Panc1 (cell line): ENCODE measurements at regions not wholly inside any gene's neighbourhood (a gene's known extent, or its start where the extent isn't known, plus 50 kb on each side); places are given as distances from the start of the nearest gene placed in this dataset.

Source experiments
- ATAC-seq: fragments of 200-7000 bp; cut with Tn5 transposase; 2 replicates; pipeline ENCODE4 v1.9.1; 2020; ENCODE audit warnings: mild to moderate bottlenecking, moderate library complexity
- BruUV-seq: library from RNA; stranded (reverse); fragments of 400-500 nt; replicated peaks from 2 replicates; lab custom pipeline; 2021; lab: Mats Ljungman, UMichigan
- CTCF ChIA-PET: fragments of 300-600 bp; sonication (Branson Sonifier 250); formaldehyde crosslinking; loops from one replicate; lab custom pipeline; 2022; ENCODE audit warnings: antibody characterized with exemption; lab: Charles Lee
- POLR2A ChIA-PET: fragments of 300-600 bp; sonication (Branson Sonifier 250); formaldehyde crosslinking; loops from one replicate; lab custom pipeline; 2022; ENCODE audit warnings: antibody characterized with exemption; lab: Charles Lee
- DNase-seq: peaks from one replicate; pipeline ENCODE4 v3.0.0-alpha.2; 2010; ENCODE audit warnings: low read depth, low spot score
- H3K27ac ChIP-seq: 2 replicates; pipeline ENCODE4 v1.5.1; 2011; ENCODE audit warnings: mild to moderate bottlenecking, low read length, inconsistent platforms
- H3K27me3 ChIP-seq: fragments of 200-500 bp; sonication (Bioruptor generic); 2 replicates; pipeline ENCODE4 v1.6.0; 2014; ENCODE audit warnings: low read length, inconsistent platforms; ENCODE audit not compliant: control insufficient read depth, insufficient read depth
- H3K36me3 ChIP-seq: fragments of 200-500 bp; sonication (Bioruptor generic); 2 replicates; pipeline ENCODE4 v1.5.1; 2014; ENCODE audit warnings: inconsistent platforms, mild to moderate bottlenecking, low read length, moderate library complexity; ENCODE audit not compliant: control insufficient read depth, insufficient read depth
- H3K4me1 ChIP-seq: 2 replicates; pipeline ENCODE4 v1.5.1; 2011; ENCODE audit warnings: inconsistent platforms, mild to moderate bottlenecking, low read length, moderate library complexity; ENCODE audit not compliant: control insufficient read depth, insufficient read depth
- H3K4me3 ChIP-seq, 2 experiments: 2 replicates each; pipeline ENCODE4 v1.5.1; 2011 to 2012; ENCODE audit warnings: low read depth in 2 of 2, low read length in 2 of 2, mild to moderate bottlenecking in 2 of 2, inconsistent platforms in 1 of 2, moderate library complexity in 1 of 2
- H3K9me3 ChIP-seq: fragments of 200-500 bp; sonication (Bioruptor generic); 2 replicates; pipeline ENCODE4 v1.5.1; 2014; ENCODE audit warnings: low read depth, mild to moderate bottlenecking, inconsistent platforms, low read length, moderate library complexity; ENCODE audit not compliant: control insufficient read depth, insufficient read depth
- POLR2AphosphoS5 ChIP-seq: IDR thresholded peaks from 2 replicates; pipeline ENCODE4 v1.6.1; 2012; ENCODE audit warnings: mild to moderate bottlenecking, low read depth, low read length, moderate library complexity
- SIN3A ChIP-seq: IDR thresholded peaks from 2 replicates; pipeline ENCODE4 v1.6.1; 2012; ENCODE audit warnings: low read depth, mild to moderate bottlenecking, low read length, moderate library complexity, borderline replicate concordance; ENCODE audit not compliant: insufficient read depth
- TCF7L2 ChIP-seq: IDR thresholded peaks from 2 replicates; pipeline ENCODE4 v1.6.1; 2011; ENCODE audit warnings: mild to moderate bottlenecking, low read depth, low read length, inconsistent platforms
- in situ Hi-C: cut with HindIII; loops from 2 replicates; pipeline ENCODE4 v1.10.0; 2016; ENCODE audit warnings: low sequenced_read_pairs, low pct_unique_long_range_greater_than_20kb
- intact Hi-C: fragments of 100-400 bp; cut with micrococcal nuclease; formaldehyde crosslinking; loops from one replicate; pipeline ENCODE4 v1.10.0; 2022; ENCODE audit not compliant: unreplicated experiment
- TF ChIP-seq, protein P1 (sequence below), 2 experiments: IDR thresholded peaks; 2 replicates each; pipeline ENCODE4 v1.6.1; 2011 to 2012; ENCODE audit warnings: low read depth in 2 of 2, control low read depth in 1 of 2, low read length in 1 of 2, mild to moderate bottlenecking in 1 of 2, moderate library complexity in 1 of 2; ENCODE audit not compliant: insufficient read depth in 1 of 2
- TF ChIP-seq, protein P2 (sequence below): fragments of 450-650 bp; IDR thresholded peaks from 2 replicates; pipeline ENCODE4 v1.5.1; 2017; ENCODE audit warnings: mild to moderate bottlenecking

DNA sequence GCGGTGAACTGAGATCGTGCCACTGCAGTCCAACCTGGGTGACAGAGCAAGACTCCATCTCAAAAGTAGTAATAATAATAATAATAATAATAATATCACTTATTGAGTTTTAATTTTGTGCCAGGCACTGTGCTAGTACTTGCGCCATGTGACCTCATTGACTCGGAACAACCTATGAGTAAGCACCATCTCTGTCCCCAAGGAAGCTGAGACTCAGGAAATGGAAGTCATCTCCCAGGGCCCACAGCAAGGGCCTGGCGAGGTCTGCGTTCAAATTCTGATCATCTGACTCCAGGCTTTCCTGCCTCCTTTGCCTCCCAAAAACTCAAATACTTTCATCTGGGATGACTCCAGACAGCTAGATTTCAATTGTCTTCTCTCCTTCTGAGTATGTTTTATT, 162.9 kb downstream of the SEC14L1 start:
- TF ChIP-seq POLR2AphosphoS5 (0 out of 2 replicates have a peak, but pooled peaks have one; percentile 27), SIN3A (no peak)
- POLR2A ChIA-PET: interaction anchor here (1.1 kb wide), 1 partner anchor 17 kb away, joined by 5 read pairs; no protein-coding TSS in a partner anchor
- Histone ChIP-seq H3K36me3 (peaks cover 2% of the 10 kb centered on the region; the same call in 1 of the 2 replicates), H3K27me3 (no peaks in the 10 kb centered on the region), H3K27ac (peak overlapping the region; percentile 75), H3K4me3 (no peak overlapping the region), H3K9me3 (no peaks in the 10 kb centered on the region), H3K4me1 (peaks cover 90% of the 10 kb centered on the region)
- in situ Hi-C loops: no loop called here
- CTCF ChIA-PET: interaction anchor here (0.5 kb wide), 1 partner anchor 126 kb away, joined by 6 read pairs; no protein-coding TSS in a partner anchor
- DNase-seq (no peak), ATAC-seq (no peak)
- intact Hi-C loops: no loop called here
- no TSS peak for BruUV-seq

DNA sequence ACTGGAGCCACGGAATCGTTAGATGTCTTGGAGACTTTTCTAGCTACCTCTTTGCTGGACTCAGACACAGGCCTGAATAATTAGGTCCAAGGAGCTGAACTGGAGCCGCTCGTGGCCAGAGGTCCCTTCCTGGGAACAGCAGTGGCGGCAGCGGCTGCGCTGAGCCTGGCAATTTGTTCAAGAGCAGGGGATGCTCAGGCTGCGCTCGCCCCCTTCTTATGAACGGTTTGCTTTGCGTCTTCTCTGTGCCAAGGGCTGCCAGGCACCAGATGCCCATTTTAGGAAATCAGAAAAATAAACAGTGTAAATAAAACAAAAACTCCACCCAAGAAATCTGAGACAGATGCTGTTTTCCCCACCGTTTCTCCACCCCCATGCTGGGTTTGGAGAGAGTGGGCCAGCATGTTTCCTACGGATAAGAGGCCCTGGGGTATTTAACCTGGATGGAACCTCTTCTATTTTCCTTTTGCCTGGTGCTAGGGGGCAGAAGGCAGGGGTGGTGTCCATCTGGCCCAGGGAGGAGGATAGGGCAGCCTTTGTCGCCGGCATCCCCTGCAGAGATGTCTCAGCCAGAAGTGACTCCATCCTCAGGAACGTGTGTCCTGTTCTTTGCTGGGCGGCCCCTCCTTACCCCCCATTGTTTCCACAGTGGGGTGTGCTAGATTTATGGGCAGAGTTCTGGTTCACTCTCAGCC, 163.4 kb downstream of the SEC14L1 start:
- ChIA-PET CTCF (no interaction called here), POLR2A (interaction anchor here (0.6 to 1.1 kb wide), 2 partner anchors 17 to 55 kb away, joined by 5 read pairs; no protein-coding TSS in a partner anchor)
- no peak for DNase-seq
- peak; percentile 9 for ATAC-seq
- in situ Hi-C loops: no loop called here
- Histone ChIP-seq H3K9me3 (no peaks in the 10 kb centered on the region), H3K27ac (peak overlapping the region; percentile 75), H3K4me1 (peaks cover 90% of the 10 kb centered on the region), H3K27me3 (no peaks in the 10 kb centered on the region), H3K36me3 (peaks cover 2% of the 10 kb centered on the region; the same call in 1 of the 2 replicates), H3K4me3 (no peak overlapping the region)
- TF ChIP-seq SIN3A (no peak), POLR2AphosphoS5 (no peak)
- TF ChIP-seq, protein P1, sequence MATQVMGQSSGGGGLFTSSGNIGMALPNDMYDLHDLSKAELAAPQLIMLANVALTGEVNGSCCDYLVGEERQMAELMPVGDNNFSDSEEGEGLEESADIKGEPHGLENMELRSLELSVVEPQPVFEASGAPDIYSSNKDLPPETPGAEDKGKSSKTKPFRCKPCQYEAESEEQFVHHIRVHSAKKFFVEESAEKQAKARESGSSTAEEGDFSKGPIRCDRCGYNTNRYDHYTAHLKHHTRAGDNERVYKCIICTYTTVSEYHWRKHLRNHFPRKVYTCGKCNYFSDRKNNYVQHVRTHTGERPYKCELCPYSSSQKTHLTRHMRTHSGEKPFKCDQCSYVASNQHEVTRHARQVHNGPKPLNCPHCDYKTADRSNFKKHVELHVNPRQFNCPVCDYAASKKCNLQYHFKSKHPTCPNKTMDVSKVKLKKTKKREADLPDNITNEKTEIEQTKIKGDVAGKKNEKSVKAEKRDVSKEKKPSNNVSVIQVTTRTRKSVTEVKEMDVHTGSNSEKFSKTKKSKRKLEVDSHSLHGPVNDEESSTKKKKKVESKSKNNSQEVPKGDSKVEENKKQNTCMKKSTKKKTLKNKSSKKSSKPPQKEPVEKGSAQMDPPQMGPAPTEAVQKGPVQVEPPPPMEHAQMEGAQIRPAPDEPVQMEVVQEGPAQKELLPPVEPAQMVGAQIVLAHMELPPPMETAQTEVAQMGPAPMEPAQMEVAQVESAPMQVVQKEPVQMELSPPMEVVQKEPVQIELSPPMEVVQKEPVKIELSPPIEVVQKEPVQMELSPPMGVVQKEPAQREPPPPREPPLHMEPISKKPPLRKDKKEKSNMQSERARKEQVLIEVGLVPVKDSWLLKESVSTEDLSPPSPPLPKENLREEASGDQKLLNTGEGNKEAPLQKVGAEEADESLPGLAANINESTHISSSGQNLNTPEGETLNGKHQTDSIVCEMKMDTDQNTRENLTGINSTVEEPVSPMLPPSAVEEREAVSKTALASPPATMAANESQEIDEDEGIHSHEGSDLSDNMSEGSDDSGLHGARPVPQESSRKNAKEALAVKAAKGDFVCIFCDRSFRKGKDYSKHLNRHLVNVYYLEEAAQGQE (IDR thresholded peaks at IDR 0.05; ENCODE audit: insufficient read depth in 1 of 2, low read depth in 2 of 2, low read length in 1 of 2): no peak
- intact Hi-C loops: no loop called here
- no TSS peak for BruUV-seq

DNA sequence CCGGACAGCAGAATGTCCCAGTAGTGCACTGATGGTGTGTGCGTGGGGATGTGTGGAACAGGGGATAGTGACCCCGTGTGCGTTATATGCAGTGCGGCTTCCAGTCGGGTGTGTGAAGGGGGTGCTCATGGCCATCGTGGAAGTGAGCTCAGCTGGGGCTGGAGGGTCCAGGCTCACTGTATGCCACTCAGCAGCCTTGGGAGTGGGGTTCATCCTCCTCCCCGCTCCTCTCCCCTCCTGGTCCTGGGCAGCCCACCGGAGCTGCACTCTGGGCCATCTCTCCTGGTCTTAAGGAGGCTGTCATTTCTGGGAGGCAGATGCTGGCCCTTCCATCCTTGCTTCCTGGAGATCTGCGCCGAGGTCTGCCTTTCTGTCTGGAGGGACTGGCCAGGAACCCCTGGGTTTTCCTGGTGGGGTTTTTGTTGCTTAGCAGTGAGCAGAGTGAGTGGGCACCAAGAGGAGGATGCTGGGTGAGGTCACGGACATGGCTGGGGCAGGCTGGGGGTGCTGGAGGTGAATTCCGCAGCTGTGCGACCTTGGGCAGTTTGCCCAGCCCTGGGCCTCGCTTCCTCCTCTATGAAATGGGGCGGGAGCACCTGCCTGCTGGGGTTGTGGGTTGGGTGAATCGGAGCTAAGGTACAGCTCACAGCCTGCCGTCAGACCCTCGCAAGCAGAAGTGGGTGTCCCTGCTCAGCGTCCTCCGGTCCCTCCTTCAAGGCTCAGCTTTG, 164.1 kb downstream of the SEC14L1 start:
- Histone ChIP-seq H3K4me1 (peaks cover 89% of the 10 kb centered on the region), H3K36me3 (peaks cover 2% of the 10 kb centered on the region; the same call in 1 of the 2 replicates), H3K27ac (peak overlapping the region; percentile 75), H3K9me3 (no peaks in the 10 kb centered on the region), H3K4me3 (no peak overlapping the region), H3K27me3 (no peaks in the 10 kb centered on the region)
- ChIA-PET CTCF (no interaction called here), POLR2A (interaction anchor here (0.6 kb wide), 1 partner anchor 56 kb away, joined by 5 read pairs; no protein-coding TSS in a partner anchor)
- no peak for ATAC-seq
- TF ChIP-seq, protein P2, sequence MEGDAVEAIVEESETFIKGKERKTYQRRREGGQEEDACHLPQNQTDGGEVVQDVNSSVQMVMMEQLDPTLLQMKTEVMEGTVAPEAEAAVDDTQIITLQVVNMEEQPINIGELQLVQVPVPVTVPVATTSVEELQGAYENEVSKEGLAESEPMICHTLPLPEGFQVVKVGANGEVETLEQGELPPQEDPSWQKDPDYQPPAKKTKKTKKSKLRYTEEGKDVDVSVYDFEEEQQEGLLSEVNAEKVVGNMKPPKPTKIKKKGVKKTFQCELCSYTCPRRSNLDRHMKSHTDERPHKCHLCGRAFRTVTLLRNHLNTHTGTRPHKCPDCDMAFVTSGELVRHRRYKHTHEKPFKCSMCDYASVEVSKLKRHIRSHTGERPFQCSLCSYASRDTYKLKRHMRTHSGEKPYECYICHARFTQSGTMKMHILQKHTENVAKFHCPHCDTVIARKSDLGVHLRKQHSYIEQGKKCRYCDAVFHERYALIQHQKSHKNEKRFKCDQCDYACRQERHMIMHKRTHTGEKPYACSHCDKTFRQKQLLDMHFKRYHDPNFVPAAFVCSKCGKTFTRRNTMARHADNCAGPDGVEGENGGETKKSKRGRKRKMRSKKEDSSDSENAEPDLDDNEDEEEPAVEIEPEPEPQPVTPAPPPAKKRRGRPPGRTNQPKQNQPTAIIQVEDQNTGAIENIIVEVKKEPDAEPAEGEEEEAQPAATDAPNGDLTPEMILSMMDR: no peak
- TF ChIP-seq POLR2AphosphoS5 (0 out of 2 replicates have a peak, but pooled peaks have one; percentile 30), SIN3A (no peak), TCF7L2 (no peak)
- TF ChIP-seq, protein P1 (IDR thresholded peaks at IDR 0.05; ENCODE audit: insufficient read depth in 1 of 2, low read depth in 2 of 2, low read length in 1 of 2): no peak
- in situ Hi-C loops: no loop called here
- intact Hi-C loops: no loop called here
- no peak for DNase-seq
- BruUV-seq: no TSS peak
